Panc1 (cell line): ENCODE measurements at regions not wholly inside any gene's neighbourhood (a gene's known extent, or its start where the extent isn't known, plus 50 kb on each side); places are given as distances from the start of the nearest gene placed in this dataset.

Experiments used
- ATAC-seq: fragments of 200-7000 bp; cut with Tn5 transposase; 2 replicates; pipeline ENCODE4 v1.9.1; 2020; ENCODE audit warnings: mild to moderate bottlenecking, moderate library complexity
- BruUV-seq: library from RNA; stranded (reverse); fragments of 400-500 nt; replicated peaks from 2 replicates; lab custom pipeline; 2021; lab: Mats Ljungman, UMichigan
- CTCF ChIA-PET: fragments of 300-600 bp; sonication (Branson Sonifier 250); formaldehyde crosslinking; loops from one replicate; lab custom pipeline; 2022; ENCODE audit warnings: antibody characterized with exemption; lab: Charles Lee
- POLR2A ChIA-PET: fragments of 300-600 bp; sonication (Branson Sonifier 250); formaldehyde crosslinking; loops from one replicate; lab custom pipeline; 2022; ENCODE audit warnings: antibody characterized with exemption; lab: Charles Lee
- DNase-seq: peaks from one replicate; pipeline ENCODE4 v3.0.0-alpha.2; 2010; ENCODE audit warnings: low read depth, low spot score
- H3K27ac ChIP-seq: 2 replicates; pipeline ENCODE4 v1.5.1; 2011; ENCODE audit warnings: mild to moderate bottlenecking, low read length, inconsistent platforms
- H3K27me3 ChIP-seq: fragments of 200-500 bp; sonication (Bioruptor generic); 2 replicates; pipeline ENCODE4 v1.6.0; 2014; ENCODE audit warnings: low read length, inconsistent platforms; ENCODE audit not compliant: control insufficient read depth, insufficient read depth
- H3K36me3 ChIP-seq: fragments of 200-500 bp; sonication (Bioruptor generic); 2 replicates; pipeline ENCODE4 v1.5.1; 2014; ENCODE audit warnings: inconsistent platforms, mild to moderate bottlenecking, low read length, moderate library complexity; ENCODE audit not compliant: control insufficient read depth, insufficient read depth
- H3K4me1 ChIP-seq: 2 replicates; pipeline ENCODE4 v1.5.1; 2011; ENCODE audit warnings: inconsistent platforms, mild to moderate bottlenecking, low read length, moderate library complexity; ENCODE audit not compliant: control insufficient read depth, insufficient read depth
- H3K4me3 ChIP-seq, 2 experiments: 2 replicates each; pipeline ENCODE4 v1.5.1; 2011 to 2012; ENCODE audit warnings: low read depth in 2 of 2, low read length in 2 of 2, mild to moderate bottlenecking in 2 of 2, inconsistent platforms in 1 of 2, moderate library complexity in 1 of 2
- H3K9me3 ChIP-seq: fragments of 200-500 bp; sonication (Bioruptor generic); 2 replicates; pipeline ENCODE4 v1.5.1; 2014; ENCODE audit warnings: low read depth, mild to moderate bottlenecking, inconsistent platforms, low read length, moderate library complexity; ENCODE audit not compliant: control insufficient read depth, insufficient read depth
- CTCF ChIP-seq: fragments of 450-650 bp; IDR thresholded peaks from 2 replicates; pipeline ENCODE4 v1.5.1; 2017; ENCODE audit warnings: mild to moderate bottlenecking
- POLR2AphosphoS5 ChIP-seq: IDR thresholded peaks from 2 replicates; pipeline ENCODE4 v1.6.1; 2012; ENCODE audit warnings: mild to moderate bottlenecking, low read depth, low read length, moderate library complexity
- REST ChIP-seq, 2 experiments: IDR thresholded peaks; 2 replicates each; pipeline ENCODE4 v1.6.1; 2011 to 2012; ENCODE audit warnings: low read depth in 2 of 2, control low read depth in 1 of 2, low read length in 1 of 2, mild to moderate bottlenecking in 1 of 2, moderate library complexity in 1 of 2; ENCODE audit not compliant: insufficient read depth in 1 of 2
- SIN3A ChIP-seq: IDR thresholded peaks from 2 replicates; pipeline ENCODE4 v1.6.1; 2012; ENCODE audit warnings: low read depth, mild to moderate bottlenecking, low read length, moderate library complexity, borderline replicate concordance; ENCODE audit not compliant: insufficient read depth
- TCF7L2 ChIP-seq: IDR thresholded peaks from 2 replicates; pipeline ENCODE4 v1.6.1; 2011; ENCODE audit warnings: mild to moderate bottlenecking, low read depth, low read length, inconsistent platforms
- in situ Hi-C: cut with HindIII; loops from 2 replicates; pipeline ENCODE4 v1.10.0; 2016; ENCODE audit warnings: low sequenced_read_pairs, low pct_unique_long_range_greater_than_20kb
- intact Hi-C: fragments of 100-400 bp; cut with micrococcal nuclease; formaldehyde crosslinking; loops from one replicate; pipeline ENCODE4 v1.10.0; 2022; ENCODE audit not compliant: unreplicated experiment

- Histone ChIP-seq H3K27ac (no peak overlapping the region), H3K4me1 (no peaks in the 10 kb centered on the region), H3K27me3 (no peaks in the 10 kb centered on the region), H3K9me3 (no peaks in the 10 kb centered on the region), H3K4me3 (no peak overlapping the region), H3K36me3 (no peaks in the 10 kb centered on the region)
- TF ChIP-seq CTCF (no peak), TCF7L2 (no peak), SIN3A (no peak), POLR2AphosphoS5 (no peak), REST (IDR thresholded peaks at IDR 0.05; ENCODE audit: insufficient read depth in 1 of 2, low read depth in 2 of 2, low read length in 1 of 2) (no peak)
- no TSS peak for BruUV-seq
- DNase-seq, result no peak
- ATAC-seq, result no peak
- intact Hi-C loops, result no loop called here
- ChIA-PET POLR2A (no interaction called here), CTCF (no interaction called here)
- in situ Hi-C loops, result no loop called here
Observed at GRCh38 chr13:105159841-105160240, 1375.6 kb downstream of the EFNB2 start.

- in situ Hi-C loops, result no loop called here
- Histone ChIP-seq H3K4me1 (no peaks in the 10 kb centered on the region), H3K4me3 (no peak overlapping the region), H3K9me3 (no peaks in the 10 kb centered on the region), H3K27ac (no peak overlapping the region), H3K36me3 (no peaks in the 10 kb centered on the region), H3K27me3 (no peaks in the 10 kb centered on the region)
- TF ChIP-seq TCF7L2 (no peak), REST (IDR thresholded peaks at IDR 0.05; ENCODE audit: insufficient read depth in 1 of 2, low read depth in 2 of 2, low read length in 1 of 2) (no peak), CTCF (no peak), SIN3A (no peak), POLR2AphosphoS5 (no peak)
- no peak for DNase-seq
- ChIA-PET POLR2A (no interaction called here), CTCF (no interaction called here)
- no TSS peak for BruUV-seq
- intact Hi-C loops, result no loop called here
- ATAC-seq, result no peak
Observed at GRCh38 chr13:105153611-105154010, 1381.9 kb downstream of the EFNB2 start.
